Occipital lobe (tissue), 1 donor: ENCODE measurements at regions not wholly inside any gene's neighbourhood (a gene's known extent, or its start where the extent isn't known, plus 50 kb on each side); places are given as distances from the start of the nearest gene placed in this dataset.
"Not testable (repeated sequence)": the region's sequence is repeated elsewhere in the genome, so short reads cannot be mapped to it uniquely, and the experiment has no call there.

ENCODE experiments used
- DNase-seq: peaks from one replicate; lab custom pipeline; 2025; lab: John Stamatoyannopoulos, UW

DNA sequence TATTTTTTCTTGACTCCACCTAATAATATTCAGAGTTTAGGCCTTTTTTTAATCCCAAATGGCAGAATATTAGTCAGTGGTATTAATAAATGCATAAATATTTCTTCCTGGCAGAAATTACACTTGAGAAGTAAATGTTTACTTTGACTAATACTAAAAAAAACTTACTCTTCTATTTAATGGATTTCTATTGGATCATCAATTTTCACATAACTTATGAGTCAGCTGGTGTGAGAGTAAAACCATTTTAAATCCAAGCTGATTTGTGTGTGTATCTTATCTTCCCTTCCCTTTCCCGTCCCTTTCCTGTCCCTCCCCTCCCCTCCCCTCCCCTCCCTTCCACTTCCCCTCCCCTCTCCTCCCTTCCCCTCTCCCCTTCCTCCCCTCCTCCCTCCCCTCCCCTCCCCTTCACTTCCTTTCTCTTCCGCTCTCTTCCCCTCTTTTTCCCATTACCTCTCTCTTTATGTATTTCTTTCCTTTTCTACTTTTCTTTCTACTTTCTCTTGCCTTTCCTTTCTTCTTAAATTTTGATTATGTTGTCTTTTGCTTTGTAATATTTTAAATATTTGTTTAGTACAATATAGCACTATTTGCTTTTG is 630.1 kb upstream of the EPHA5 start:
- no peak for DNase-seq

- DNase-seq = no peak
Observed at GRCh38 chr4:66298569-66298968, 628.3 kb upstream of the EPHA5 start.

DNA sequence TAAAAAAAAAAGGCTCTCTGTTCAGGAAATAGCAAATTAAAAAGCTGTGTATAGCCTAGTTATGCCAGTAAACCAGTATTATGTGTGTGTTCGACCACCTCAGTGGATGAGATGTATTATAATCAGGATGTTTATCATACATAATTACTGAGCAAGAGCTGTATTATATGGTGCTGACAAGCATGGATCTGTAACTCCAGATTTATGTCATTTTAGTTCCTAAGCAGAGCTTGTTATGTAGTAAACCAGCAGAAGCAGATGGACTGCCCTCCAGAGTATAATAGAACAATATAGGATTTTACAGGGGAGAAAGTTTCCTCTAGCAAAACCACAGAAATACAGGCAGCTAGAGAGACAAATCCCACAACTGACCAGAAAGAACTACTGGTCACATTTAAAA is 627.4 kb upstream of the EPHA5 start:
- no peak for DNase-seq

DNA sequence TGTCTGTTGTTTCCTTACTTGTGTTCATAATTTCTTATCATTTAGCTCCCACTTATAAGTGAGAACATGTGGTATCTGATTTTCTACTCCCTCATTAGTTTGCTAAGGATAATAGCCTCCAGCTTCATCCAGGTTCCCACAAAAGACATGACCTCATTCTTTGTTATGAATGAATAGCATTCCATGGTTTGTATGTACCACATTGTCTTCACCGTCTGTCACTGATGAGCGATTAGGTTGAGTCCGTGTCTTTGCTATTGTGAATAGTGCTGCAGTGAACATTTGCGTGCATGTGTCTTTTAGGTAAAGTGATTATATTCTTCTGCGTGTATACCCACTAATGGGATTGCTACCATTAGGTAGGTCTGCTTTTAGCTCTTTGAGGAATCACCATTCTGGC is 624.3 kb upstream of the EPHA5 start:
- DNase-seq = no peak

- DNase-seq = no peak
Observed at GRCh38 chr4:66284991-66285451, 614.7 kb upstream of the EPHA5 start.

GRCh38 chr4:66279084-66279483 is 608.8 kb upstream of the EPHA5 start:
- DNase-seq = no peak

- no peak for DNase-seq
Observed at GRCh38 chr4:66275411-66276038, 605.2 kb upstream of the EPHA5 start.

DNA sequence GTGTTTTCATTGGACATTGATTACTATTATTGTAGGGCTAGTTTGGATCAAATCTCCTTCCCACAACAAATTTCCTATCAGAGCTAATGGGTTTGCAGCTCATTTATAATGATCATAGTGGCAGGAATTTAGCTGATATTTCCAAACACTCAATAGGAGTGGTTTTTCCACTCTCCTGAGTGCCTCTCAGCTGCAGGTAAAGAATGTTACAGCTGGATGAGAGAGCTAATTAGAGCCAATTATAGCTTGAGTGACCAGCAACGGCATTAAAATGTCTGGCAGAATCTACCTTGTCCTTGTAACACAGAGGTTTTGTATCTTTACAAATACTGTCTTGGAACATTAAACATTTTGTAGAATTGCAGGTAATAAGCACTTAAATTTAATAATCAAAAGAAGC is 602.8 kb upstream of the EPHA5 start:
- DNase-seq = no peak

- DNase-seq = not testable (repeated sequence)
Observed at GRCh38 chr4:66270356-66270755, 600.1 kb upstream of the EPHA5 start.

DNA sequence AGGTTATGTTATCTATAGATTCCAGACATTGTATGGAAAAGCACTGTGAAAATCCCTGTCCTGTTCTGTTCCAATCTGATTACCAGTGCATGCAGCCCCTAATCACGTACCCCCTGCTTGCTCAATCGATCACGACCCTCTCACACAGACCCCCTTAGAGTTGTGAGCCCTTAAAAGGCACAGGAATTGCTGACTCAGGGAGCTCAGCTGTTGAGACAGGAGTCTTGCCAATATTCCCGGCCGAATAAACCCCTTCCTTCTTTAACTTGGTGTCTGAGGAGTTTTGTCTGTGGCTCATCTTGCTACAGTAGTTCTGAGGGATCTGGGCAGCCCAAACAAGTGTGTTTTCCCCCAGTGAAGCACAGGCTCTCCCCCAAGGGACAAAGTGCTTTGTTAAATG is 596.3 kb upstream of the EPHA5 start:
- not testable (repeated sequence) for DNase-seq

DNA sequence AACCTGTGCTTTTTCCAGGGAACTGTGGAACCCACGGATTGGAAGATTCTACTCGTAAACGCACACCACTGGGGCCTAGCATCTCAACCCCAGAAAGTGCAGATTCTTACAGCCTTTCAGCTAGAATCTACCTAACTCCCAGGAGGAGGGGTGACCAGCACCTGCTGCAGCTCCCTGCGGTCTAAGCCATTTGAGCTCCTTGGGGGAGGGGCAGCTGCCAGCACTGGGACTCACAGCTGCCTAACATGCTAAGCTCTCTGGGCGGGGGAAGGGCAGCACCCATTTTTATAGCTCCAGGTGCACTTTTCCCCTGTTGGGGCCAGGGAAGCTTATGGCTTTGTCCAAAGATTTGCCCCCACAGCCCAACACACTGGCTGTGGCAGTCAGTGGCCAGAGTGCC is 595.7 kb upstream of the EPHA5 start:
- DNase-seq = no peak

DNA sequence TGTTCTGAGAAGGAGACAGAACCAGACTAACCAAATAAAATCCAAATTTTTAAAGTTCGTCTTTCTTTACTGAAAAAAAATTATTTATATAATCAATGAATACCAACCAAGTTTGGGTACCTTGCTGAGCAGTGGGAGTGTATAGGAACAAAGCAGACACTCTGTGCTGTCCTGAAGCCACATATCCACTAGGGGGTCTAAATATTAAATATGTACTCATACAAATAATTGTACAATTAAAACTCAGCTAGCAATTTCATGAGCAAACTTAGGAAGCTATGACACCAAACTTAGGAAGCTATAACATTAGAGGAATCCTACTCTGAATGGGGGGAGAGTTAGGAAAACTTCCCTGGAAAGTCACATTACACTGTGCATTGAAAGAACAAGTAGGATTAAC is 582.0 kb upstream of the EPHA5 start:
- DNase-seq = no peak

GRCh38 chr4:66246643-66247042 is 576.4 kb upstream of the EPHA5 start:
- DNase-seq = no peak

DNA sequence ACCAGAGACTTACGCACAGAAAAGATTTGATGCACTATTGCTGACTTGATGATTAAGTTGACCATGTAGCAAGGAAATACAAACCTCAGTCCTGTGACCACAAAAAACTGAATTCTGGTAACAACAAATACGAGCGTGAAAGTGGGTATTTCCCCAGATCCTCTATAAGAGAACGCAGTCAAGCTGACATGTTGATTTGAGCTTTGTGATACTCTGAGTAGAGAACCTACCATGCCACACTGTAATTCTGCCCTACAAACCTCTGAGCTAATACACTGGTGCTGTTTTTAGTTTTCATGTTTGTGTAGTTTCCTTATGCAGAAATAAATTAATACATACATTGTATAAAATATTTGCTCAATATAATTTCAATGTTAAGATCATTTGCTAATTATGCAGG is 565.6 kb upstream of the EPHA5 start:
- DNase-seq = no peak

GRCh38 chr4:66229885-66230284 is 559.6 kb upstream of the EPHA5 start:
- no peak for DNase-seq

GRCh38 chr4:66225539-66225938 is 555.2 kb upstream of the EPHA5 start:
- DNase-seq = no peak

GRCh38 chr4:66223068-66223703 is 552.9 kb upstream of the EPHA5 start:
- no peak for DNase-seq

- no peak for DNase-seq
Observed at GRCh38 chr4:66219401-66219800, 549.1 kb upstream of the EPHA5 start.

DNA sequence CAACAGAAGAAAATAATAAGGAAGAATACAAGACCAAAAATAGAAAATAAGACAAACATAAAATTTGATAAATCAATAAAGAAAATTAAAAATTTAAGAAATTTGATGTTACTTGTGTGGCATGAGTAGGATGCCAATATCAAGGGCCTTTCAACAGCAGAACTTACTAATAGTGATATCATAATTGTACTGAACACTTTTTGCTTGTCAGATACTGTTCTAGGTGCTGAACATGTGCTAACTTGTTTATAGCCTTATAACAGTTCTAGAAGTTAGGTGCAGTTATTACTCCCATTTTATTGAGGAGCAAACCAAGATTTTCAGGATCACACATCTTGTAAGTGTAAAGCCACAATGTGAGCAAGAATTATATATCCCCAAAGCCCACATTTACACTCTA is 546.0 kb upstream of the EPHA5 start:
- DNase-seq = no peak

DNA sequence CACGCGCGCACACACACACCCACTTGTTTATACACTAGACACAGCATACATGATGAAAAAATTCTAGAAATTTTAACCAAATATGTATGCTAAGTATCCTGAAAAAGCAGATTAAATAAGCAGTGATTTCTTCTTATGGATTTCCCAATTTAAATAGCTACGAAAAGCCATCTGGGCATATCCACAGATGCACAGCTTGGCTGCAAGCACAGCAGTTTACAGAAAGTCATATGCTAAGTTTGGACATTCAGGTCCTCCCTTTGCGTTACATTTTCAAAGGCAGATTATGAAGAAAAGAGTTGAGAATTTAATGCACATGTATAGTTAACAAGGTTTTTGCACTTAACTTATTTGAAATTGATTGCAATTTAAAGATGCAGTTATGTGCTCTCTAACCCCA is 542.2 kb upstream of the EPHA5 start:
- no peak for DNase-seq

- no peak for DNase-seq
Observed at GRCh38 chr4:66204534-66205247, 534.4 kb upstream of the EPHA5 start.

DNA sequence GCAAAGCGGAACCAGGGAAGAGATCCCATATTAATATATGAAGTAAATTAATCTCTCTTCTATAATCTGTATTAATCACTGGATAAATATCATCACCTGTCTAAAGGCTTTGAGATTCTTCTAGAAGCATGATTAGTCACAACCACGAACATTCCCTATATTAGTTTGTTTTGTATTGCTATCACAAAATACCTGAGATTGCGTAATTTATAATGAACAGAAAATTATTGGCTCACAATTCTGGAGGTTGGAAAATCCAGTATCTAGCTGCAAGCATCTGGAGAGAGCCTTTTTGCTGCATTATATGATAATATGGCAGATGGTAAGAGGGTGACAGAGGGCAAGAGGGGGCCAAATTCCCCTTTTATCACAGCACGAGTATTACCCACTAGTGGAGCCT is 532.6 kb upstream of the EPHA5 start:
- DNase-seq = no peak

- no peak for DNase-seq
Observed at GRCh38 chr4:66197451-66197850, 527.2 kb upstream of the EPHA5 start.
